ENCODE measurements at regions not wholly inside any gene's neighbourhood (a gene's known extent, or its start where the extent isn't known, plus 50 kb on each side); places are given as distances from the start of the nearest gene placed in this dataset.

DNA sequence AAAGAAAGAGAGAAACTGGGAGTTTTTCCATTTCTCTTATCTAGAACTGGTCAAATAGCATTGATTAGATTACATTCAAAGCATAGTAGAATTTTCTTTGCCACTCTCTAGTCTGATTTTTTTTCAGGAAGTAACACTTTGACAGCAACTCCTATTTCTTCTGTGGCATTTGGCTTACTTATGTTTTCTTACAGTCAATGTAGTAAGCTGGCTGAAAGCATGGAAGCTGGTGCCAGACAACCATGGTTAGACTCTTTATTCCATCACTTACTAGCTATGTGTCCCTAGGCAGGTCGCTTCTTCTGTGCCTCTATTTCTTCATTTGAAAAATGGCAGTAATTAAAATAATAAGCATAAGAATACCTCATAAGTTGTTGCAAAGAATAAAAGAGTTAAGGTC is 54.2 kb upstream of the OPRM1 start:
- TF ChIP-seq GATA2 (IDR thresholded peaks at IDR 0.05; ENCODE audit: low read depth, low read length) (no peak), GATA3 (IDR thresholded peaks at IDR 0.05; ENCODE audit: low read depth, low read length) (no peak)

DNA sequence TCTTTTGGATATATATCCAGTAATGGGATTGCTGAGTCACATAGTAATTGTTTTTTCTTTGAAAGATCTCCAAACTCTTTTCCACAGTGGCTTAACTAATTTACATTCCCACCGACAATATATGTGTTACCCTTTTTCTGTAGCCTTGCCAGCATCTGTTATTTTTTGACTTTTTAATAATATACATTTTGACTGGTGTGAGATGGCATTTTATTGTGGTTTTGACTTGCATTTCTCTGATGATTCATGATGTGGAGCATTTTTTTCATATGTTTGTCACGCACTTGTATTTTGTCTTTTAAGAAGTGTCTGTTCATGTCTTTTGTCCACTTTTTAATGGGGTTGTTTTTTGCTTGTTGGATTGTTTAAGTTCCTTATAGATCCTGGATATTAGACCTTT is 58.9 kb upstream of the OPRM1 start:
- no peak for TF ChIP-seq GATA2 (IDR thresholded peaks at IDR 0.05; ENCODE audit: low read depth, low read length)
- TF ChIP-seq GATA3 (IDR thresholded peaks at IDR 0.05; ENCODE audit: low read depth, low read length), result no peak

DNA sequence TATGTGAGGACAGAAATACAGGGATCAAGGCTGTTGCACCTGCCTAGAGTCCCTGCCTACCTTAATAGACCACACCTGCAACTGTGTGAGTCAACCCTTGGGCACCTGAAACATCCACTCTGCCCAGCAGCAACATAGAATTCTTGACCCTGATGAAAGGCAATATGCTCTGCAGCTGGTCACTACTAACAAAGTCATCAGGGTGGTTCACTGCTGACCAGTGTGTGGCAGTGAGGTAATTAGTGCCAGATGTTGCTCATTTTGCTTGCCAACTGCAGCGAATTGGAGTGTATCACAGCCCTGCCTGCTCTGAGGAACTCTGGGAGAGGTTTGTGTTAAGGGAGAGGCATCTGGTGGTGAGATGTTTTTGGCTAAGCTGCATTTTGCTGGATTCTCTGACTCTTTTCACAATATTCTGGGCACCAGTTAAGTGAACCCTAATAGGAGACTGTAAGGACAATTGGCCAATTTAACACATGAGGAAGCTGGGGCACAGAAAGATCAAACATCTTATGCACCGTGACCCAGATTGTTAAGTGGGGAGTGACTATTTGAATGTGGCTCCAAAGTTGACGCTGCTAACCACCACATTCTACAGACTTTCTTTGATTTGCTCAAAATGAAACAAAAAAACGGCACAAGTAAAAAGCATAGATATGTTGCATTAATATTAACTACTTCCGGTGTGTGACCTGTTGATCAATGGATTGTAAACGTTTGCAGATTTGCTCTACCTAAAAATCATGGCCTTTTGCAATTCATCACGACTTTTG is 61.9 kb upstream of the OPRM1 start:
- TF ChIP-seq GATA2 (IDR thresholded peaks at IDR 0.05; ENCODE audit: low read depth, low read length) (no peak), GATA3 (IDR thresholded peaks at IDR 0.05; ENCODE audit: low read depth, low read length) (no peak)

DNA sequence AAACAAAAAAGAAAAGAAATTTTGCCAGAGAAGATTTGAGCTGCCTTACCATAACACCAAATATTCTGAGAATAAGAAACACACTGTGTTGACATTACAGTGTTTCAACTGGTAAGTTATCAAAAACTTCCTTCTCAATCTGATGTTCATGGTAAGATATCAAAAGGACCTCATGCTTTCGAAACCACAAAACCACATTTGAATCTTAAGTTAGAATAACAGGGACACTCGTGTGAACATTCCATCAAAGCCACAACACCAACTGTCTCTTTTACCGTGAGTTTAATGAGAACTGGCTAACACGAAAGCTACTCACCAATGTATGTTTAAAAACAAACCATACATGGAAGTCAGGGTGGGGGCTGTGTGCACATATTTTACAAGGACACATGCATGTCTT is 73.0 kb upstream of the OPRM1 start:
- TF ChIP-seq GATA2 (IDR thresholded peaks at IDR 0.05; ENCODE audit: low read depth, low read length) (no peak), GATA3 (IDR thresholded peaks at IDR 0.05; ENCODE audit: low read depth, low read length) (no peak)

DNA sequence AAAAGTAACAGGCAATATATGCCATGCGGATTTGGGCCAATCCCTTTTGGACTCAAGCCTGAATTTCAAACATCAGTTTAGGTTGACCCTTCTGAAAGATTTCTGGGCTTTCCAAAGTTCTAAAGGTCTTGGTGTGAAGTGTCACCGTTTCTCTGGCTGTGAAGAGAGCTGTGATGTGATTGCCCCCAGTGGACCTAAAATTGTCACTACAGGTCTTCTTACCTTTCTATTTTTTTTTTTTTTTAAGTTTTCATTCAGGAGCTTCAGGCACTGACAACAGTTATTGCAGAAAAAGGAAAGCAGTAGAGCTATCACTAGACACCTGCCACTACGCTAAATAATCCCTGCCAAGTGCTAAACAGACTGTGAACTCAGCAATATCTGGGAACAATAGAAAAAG is 75.7 kb upstream of the OPRM1 start:
- no peak for TF ChIP-seq GATA3 (IDR thresholded peaks at IDR 0.05; ENCODE audit: low read depth, low read length)
- TF ChIP-seq GATA2 (IDR thresholded peaks at IDR 0.05; ENCODE audit: low read depth, low read length), result no peak

DNA sequence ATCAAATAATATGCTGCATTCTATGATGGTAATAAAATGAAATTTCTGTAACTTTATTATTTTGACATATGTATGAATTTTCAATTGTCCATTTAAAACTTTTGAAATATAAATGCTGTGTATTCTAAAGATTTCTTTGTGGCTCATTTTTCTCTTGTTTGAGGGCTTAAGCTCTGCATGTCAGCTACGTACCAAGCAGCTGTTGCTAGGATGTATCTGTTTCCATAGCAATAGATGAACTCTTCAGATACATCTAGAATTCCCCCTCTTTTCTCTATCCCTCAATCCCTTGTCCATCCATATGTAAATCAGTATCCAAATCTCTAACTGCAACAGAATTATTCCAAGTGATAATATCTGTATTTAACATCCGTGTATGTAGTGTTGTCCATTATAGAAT is 76.5 kb upstream of the OPRM1 start:
- TF ChIP-seq GATA2 (IDR thresholded peaks at IDR 0.05; ENCODE audit: low read depth, low read length) (no peak), GATA3 (IDR thresholded peaks at IDR 0.05; ENCODE audit: low read depth, low read length) (no peak)

DNA sequence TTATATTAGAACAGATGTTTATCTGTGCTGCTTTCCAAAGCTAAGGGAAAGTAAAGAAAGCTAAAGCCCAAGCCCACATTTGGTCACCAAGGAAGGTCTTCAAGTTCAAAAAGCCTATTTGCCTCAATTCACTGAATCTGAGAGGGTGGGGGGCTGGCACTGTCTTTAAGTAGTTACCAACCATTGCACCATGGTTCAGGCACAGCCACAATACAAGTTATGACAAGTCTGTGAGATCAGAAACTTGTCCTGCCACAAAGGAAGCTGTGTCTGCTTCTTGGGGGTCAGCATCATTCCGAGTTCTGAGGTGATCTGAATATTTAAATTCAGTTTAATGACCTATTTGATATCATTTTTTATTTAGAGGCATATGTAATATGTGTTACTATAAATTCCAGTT is 78.3 kb upstream of the OPRM1 start:
- no peak for TF ChIP-seq GATA2 (IDR thresholded peaks at IDR 0.05; ENCODE audit: low read depth, low read length)
- TF ChIP-seq GATA3 (IDR thresholded peaks at IDR 0.05; ENCODE audit: low read depth, low read length), result no peak

DNA sequence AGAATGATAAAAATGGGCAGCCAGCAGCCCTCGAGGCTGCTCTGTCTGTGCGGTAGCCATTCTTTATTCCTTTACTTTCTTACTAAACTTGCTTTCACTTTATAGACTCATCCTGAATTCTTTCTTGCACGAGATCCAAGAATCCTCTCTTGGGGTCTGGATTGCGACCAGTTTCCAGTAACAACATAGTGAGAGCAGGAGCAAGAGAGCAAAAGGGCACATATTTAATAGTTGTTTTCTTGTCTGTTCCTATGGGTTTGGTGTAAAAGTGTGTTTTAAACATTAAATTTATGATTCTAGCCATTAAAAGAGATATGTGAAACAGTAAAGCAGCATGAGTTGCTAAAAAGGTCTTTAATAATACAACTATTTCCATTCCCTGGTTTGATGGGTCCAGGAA is 78.8 kb upstream of the OPRM1 start:
- TF ChIP-seq GATA2 (IDR thresholded peaks at IDR 0.05; ENCODE audit: low read depth, low read length) (no peak), GATA3 (IDR thresholded peaks at IDR 0.05; ENCODE audit: low read depth, low read length) (no peak)

DNA sequence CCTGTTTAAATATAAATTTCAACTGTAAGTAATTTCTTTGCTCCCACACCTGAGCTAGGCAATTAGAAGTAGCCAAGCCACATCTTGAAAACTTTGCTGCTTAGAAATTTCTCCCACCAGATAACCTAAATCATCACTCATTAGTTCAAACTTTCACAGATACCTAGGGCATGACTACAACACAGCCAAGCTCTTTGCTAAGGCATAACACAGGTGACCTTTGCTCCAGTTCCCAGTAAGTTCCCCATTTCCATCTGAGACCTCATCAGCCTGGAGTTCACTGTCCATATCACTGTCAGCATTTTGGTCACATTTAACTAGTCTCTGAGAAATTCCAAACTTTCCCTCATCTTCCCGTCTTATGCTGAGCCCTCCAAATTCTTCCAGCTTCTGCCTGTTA is 79.8 kb upstream of the OPRM1 start:
- TF ChIP-seq GATA3 (IDR thresholded peaks at IDR 0.05; ENCODE audit: low read depth, low read length) (no peak), GATA2 (IDR thresholded peaks at IDR 0.05; ENCODE audit: low read depth, low read length) (no peak)

DNA sequence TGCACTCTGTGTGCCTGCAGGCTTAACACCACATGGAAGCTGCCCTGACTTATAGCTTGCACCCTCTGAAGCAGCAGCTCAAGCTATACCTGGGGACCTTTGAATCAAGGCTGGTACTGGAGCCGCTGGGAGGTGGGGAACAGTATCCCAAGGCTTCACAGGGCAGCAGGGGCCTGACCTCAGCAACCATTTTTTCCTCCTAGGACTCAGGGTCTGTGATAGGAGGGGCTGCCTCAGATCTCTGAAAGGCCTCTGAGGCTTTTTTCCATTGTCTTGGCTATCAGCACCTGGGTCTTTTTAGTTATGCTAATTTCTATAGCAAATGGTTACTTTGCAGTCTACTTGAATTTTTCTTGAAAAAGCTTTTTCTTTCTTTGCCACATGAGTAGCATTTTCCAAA is 80.2 kb upstream of the OPRM1 start:
- no peak for TF ChIP-seq GATA2 (IDR thresholded peaks at IDR 0.05; ENCODE audit: low read depth, low read length)
- TF ChIP-seq GATA3 (IDR thresholded peaks at IDR 0.05; ENCODE audit: low read depth, low read length), result no peak

DNA sequence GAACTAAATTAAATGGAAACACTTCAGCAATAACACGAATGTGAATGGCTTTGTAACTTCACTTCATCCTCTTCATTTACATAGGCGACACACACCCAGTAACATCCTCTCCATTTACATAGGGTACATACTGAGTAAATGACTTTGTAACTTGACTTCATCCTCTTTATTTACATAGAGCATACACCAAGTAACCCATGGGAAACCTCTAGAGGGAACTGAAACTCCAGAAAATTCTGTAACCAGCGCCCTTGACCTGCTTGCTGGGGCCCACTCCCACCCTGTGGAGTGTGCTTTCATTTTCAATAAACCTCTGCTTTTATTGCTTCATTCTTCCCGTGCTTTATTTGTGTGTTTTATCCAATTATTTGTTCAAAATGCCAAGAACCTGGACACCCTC is 81.6 kb upstream of the OPRM1 start:
- TF ChIP-seq GATA3 (IDR thresholded peaks at IDR 0.05; ENCODE audit: low read depth, low read length) (no peak), GATA2 (IDR thresholded peaks at IDR 0.05; ENCODE audit: low read depth, low read length) (no peak)

DNA sequence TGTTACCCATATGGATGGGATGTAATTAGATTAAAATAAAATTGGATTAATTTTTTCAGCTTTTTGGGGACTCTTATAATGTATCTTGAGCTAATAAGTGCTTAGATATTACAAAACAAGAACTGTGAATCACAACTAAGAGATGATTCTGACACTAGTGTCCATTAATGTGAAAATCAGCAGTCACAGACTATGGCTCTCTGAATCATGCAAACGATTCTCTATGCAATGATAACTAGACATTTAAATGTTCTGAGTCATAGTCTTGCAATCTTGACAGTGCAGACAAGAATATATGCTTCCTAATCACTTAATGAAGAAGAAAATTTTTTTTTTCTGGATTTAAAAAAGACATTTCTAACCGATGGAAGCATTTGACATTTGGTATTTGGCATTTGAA is 82.2 kb upstream of the OPRM1 start:
- TF ChIP-seq GATA3 (IDR thresholded peaks at IDR 0.05; ENCODE audit: low read depth, low read length) (no peak), GATA2 (IDR thresholded peaks at IDR 0.05; ENCODE audit: low read depth, low read length) (no peak)

DNA sequence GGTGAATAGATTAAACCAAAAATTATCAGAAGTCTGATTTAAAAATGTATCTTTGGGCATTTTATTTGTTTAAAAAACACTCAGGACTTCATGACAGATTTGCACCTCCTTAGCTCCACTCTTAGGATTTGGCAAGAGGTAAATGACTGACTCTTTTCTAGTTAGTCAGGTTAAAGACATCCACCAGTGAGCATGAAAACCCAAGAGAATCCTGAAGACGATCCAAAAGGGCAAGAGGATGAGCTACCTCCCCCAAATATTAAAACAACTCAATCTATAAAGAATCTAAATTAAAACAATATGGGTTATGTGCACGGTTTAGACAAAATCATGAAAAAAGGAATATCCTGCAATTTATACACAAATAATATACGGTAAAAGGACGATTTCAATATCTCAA is 89.4 kb upstream of the OPRM1 start:
- TF ChIP-seq GATA3 (IDR thresholded peaks at IDR 0.05; ENCODE audit: low read depth, low read length) (no peak), GATA2 (IDR thresholded peaks at IDR 0.05; ENCODE audit: low read depth, low read length) (no peak)

DNA sequence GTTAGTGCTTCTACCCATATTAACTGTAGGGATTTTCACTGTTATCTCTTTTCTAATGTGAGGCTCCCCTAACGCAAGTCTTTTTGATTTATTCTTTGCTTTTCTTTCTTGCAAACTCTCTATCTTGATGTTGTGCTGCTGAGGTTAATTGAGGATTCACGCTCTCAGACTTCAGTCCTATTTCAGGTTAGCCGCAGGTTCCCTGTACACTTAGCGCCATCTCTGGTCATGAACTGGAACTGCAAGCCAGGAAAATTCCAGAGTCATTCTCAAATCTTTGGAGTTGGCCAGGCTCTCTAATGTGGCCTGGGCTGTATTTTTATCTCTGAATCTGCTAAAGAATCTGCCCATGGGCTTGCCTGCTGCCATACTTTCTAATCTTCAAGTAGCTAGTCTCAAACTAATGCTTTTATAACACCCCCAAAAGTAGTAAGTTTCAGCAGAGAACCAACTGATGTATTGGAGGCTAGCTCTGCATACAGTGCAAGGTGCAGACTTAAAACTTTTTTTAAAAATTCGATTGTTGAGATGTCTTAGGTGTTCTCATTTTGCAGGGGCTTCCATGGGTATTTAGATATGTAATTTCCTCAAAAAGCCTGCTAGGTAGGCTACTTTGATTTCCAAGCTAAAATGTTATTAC is 91.1 kb upstream of the OPRM1 start:
- TF ChIP-seq GATA3 (IDR thresholded peaks at IDR 0.05; ENCODE audit: low read depth, low read length) (no peak), GATA2 (IDR thresholded peaks at IDR 0.05; ENCODE audit: low read depth, low read length) (no peak)

DNA sequence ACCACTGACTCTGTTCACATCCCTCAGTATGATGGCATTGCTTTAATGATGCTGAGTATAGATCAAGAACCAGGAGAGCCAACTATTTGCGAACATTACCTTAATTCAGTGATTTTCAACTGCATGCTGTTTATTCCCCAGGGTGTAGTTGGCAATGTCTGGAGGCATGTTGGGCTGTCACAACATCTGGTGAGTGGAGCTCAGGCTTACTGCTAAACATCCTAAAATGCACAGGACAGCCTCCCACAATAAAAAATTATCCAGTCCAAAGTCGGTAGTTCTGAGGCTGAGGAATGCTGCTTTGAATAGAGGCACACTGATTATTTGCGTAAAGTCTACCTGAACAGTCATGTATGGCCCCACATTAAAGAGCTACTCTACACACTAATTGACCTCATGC is 94.8 kb upstream of the OPRM1 start:
- TF ChIP-seq GATA2 (IDR thresholded peaks at IDR 0.05; ENCODE audit: low read depth, low read length), result no peak
- no peak for TF ChIP-seq GATA3 (IDR thresholded peaks at IDR 0.05; ENCODE audit: low read depth, low read length)

Data from SH-SY5Y (cell line).